Ovary (tissue), 7 donors: ENCODE measurements at regions not wholly inside any gene's neighbourhood (a gene's known extent, or its start where the extent isn't known, plus 50 kb on each side); places are given as distances from the start of the nearest gene placed in this dataset.

Experiments used
- DNase-seq, 5 donors: peaks; one replicate each; pipeline ENCODE4 v3.0.0-alpha.2; 2019 to 2020
- H3K27ac ChIP-seq, 2 donors: fragments of 200-600 bp; one replicate each; pipeline versions ENCODE4 v1.5.1 to v1.8.0; 2019 to 2022
- H3K27me3 ChIP-seq: fragments of 200-600 bp; one replicate; pipeline ENCODE4 v1.8.0; 2022
- H3K36me3 ChIP-seq: fragments of 200-600 bp; sonication (generic); one replicate; pipeline ENCODE4 v1.5.1; 2019
- H3K4me1 ChIP-seq: one replicate; pipeline ENCODE4 v1.8.1; 2013; ENCODE audit warnings: mild to moderate bottlenecking, moderate library complexity; ENCODE audit not compliant: insufficient read depth
- H3K4me3 ChIP-seq: fragments of 200-600 bp; sonication (generic); one replicate; pipeline ENCODE4 v1.5.1; 2017
- H3K9me3 ChIP-seq, 2 donors: fragments of 200-600 bp in 1 of 2; sonication (generic) in 1 of 2; one replicate each; pipeline versions ENCODE4 v1.5.1 to v1.8.1; 2013 to 2019; ENCODE audit warnings: mild to moderate bottlenecking in 1 of 2, moderate library complexity in 1 of 2
- CTCF ChIP-seq, 3 donors: fragments of 450-650 bp in 2 of 3; fragments of 200-600 bp in 1 of 3; IDR thresholded peaks; one replicate each; pipeline versions ENCODE4 v1.5.1 to v1.8.0; 2016 to 2022; ENCODE audit warnings: antibody characterized with exemption in 3 of 3, mild to moderate bottlenecking in 1 of 3
- EP300 ChIP-seq: sonication (generic); formaldehyde crosslinking; IDR thresholded peaks from one replicate; pipeline ENCODE4 v1.6.1; 2017; ENCODE audit warnings: antibody characterized with exemption
- POLR2A ChIP-seq: fragments of 450-650 bp; IDR thresholded peaks from one replicate; pipeline ENCODE4 v1.6.1; 2017; ENCODE audit warnings: antibody characterized with exemption, mild to moderate bottlenecking, moderate library complexity
- WGBS, 3 donors: extraction: QIAGEN DNeasy Blood & Tissue Kit in 1 of 3; methylation state at CpG; one replicate each; pipeline versions ENCODE4 v1.1.5 to v1.1.7; 2013 to 2017; 5-methylcytosine and 5-hydroxymethylcytosine counted together
- intact Hi-C, 4 donors: fragments of 100-400 bp; cut with DNase I; formaldehyde crosslinking; loops; one replicate each; pipeline versions ENCODE4 v1.11.0 to v1.15.1; 2022 to 2023
- donor health status: DM: no; HTN: no; CAD: no; lungs with moderate emphysema.
- donor health status: DM: no; HTN: no; CAD: no.
- donor health status: Bipolar disorder and iron deficiency.
- donor health status: DM: no; HTN: no; CAD: no.
- donor health status: DM: yes; HTN: yes; CAD: no.

DNA sequence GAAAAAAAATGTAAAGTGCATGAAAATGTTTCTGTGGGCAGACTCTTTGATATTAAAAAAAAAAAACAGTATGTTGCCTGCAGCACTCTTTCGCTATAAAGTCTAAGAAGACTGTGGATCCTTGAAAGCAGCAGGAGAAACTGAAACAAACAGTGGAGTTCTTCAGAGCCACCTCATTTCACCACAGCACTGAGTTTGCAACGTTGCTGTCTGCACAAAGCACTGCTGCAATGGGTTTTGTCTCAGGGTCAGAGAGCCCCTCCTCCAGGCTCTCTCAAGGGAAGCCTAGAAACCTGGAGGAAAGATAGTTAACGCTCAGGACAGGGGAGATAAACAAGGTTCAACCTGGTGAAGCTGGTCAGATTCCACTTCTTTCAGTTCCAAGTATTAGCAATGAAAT is 248.7 kb downstream of the EFNB2 start:
- Histone ChIP-seq H3K36me3 (no peaks in the 10 kb centered on the region), H3K27me3 (no peaks in the 10 kb centered on the region), H3K9me3 (no peaks in the 10 kb centered on the region), H3K27ac (no peak overlapping the region), H3K4me1 (peaks cover 2% of the 10 kb centered on the region), H3K4me3 (no peak overlapping the region)
- TF ChIP-seq EP300 (no peak), CTCF (IDR thresholded peaks at IDR 0.05) (no peak), POLR2A (no peak)
- 38 to 50% (median 49%) methylated on average over 3 of the region's 3 CpGs for WGBS, 3 donors
- no peak for DNase-seq
- intact Hi-C loops = no loop called here

DNA sequence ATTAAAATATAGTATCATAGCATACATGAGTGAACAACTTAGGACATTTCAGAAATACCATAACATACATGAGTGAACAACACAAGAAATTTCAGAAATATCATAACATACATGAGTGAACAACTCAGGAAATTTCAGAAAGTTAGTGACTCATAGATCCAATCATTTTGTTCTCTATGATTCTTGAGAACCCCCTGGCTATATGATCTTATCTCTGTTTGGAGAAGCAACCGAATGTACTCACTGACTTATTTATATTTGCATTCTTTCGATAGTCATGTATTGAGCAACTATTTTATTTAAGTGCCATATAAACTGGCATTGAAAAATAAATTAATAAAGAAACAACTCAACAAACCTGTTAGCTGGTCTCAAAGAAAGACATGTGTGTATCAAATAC is 251.1 kb downstream of the EFNB2 start:
- H3K4me3 ChIP-seq = no peak overlapping the region
- H3K27ac ChIP-seq = no peak overlapping the region
- no peak for DNase-seq
- 68 to 81% (median 80%) methylated on average over 2 of the region's 2 CpGs for WGBS, 3 donors
- no peaks in the 10 kb centered on the region for H3K27me3 ChIP-seq
- H3K36me3 ChIP-seq = no peaks in the 10 kb centered on the region
- intact Hi-C loops = no loop called here
- peaks cover 2% of the 10 kb centered on the region for H3K4me1 ChIP-seq
- TF ChIP-seq POLR2A (no peak), EP300 (no peak), CTCF (IDR thresholded peaks at IDR 0.05) (no peak)
- no peaks in the 10 kb centered on the region for H3K9me3 ChIP-seq

DNA sequence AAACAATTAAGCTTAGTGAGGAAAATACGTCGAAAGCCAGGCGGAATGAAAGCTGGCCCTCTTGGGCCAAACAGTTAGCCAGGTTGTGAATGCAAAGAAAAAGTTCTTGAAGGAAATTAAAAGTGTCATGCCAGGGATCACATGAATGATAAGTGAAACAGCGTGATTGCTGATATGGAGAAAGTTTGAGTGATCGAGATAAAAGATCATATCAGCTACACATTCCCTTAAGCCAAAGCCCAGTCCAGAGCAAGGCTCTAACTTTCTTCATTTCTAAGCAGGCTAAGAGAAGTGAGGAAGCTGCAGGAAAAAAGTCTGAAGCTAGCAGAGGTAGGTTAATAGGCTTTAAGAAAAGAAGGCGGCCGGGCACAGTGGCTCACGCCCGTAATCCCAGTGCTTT is 254.0 kb downstream of the EFNB2 start:
- Histone ChIP-seq H3K4me3 (no peak overlapping the region), H3K27ac (no peak overlapping the region), H3K4me1 (no peaks in the 10 kb centered on the region), H3K36me3 (no peaks in the 10 kb centered on the region), H3K9me3 (no peaks in the 10 kb centered on the region), H3K27me3 (no peaks in the 10 kb centered on the region)
- TF ChIP-seq EP300 = no peak
- TF ChIP-seq POLR2A = no peak
- TF ChIP-seq CTCF (IDR thresholded peaks at IDR 0.05) = no peak
- intact Hi-C loops = no loop called here
- no peak for DNase-seq
- 83 to 91% (median 85%) methylated on average over 9 of the region's 9 CpGs for WGBS, 3 donors

DNA sequence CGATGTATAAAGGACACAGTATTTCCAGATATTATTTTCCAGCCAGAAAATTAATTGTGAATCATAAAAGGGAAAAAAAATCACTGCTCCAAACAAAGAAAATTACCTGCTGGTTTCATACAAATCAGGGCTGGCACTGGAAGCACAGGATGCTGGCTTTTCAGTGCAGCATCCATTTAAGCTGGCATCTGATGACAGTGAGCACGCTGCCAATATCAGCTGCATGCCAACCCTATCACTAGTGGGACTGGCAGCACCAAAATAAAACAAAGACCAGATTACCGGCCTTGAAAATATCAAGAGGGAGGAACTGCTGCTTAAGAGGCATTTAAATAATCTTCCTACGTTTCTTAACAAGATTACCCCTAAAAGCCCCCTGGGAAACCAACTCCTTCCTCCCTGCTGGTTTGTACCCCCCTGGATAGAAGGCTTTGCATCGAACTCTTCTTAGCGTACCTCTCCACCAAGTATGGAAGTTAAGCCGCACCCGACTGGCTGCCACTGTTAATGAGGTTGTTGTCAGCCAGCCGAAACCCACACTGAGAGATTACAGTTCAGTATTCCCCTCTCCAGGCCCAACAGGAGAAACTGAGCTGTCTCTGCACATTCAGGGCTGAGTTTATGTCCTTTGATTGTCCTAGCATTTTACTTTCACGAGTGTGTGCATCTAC is 257.8 kb downstream of the EFNB2 start:
- Histone ChIP-seq H3K9me3 (no peaks in the 10 kb centered on the region), H3K4me3 (no peak overlapping the region), H3K4me1 (no peaks in the 10 kb centered on the region), H3K27me3 (no peaks in the 10 kb centered on the region), H3K27ac (no peak overlapping the region), H3K36me3 (no peaks in the 10 kb centered on the region)
- WGBS, 3 donors = 41 to 74% (median 51%) methylated on average over 10 of the region's 10 CpGs
- DNase-seq = no peak
- TF ChIP-seq CTCF (IDR thresholded peaks at IDR 0.05) = no peak
- intact Hi-C loops = no loop called here
